Keratinocyte (primary cell): ENCODE measurements at regions not wholly inside any gene's neighbourhood (a gene's known extent, or its start where the extent isn't known, plus 50 kb on each side); places are given as distances from the start of the nearest gene placed in this dataset.

Experiments
- DNase-seq: peaks from one replicate; pipeline ENCODE4 v3.0.0-alpha.2; 2011; ENCODE audit warnings: low read depth, missing footprints, low spot score
- FAIRE-seq: peaks from 2 replicates; lab custom pipeline; 2011; peaks lifted over from hg19 to GRCh38; lab: Jason Lieb, UNC
- H2AFZ ChIP-seq: 2 replicates; pipeline ENCODE4 v1.6.0; 2012; ENCODE audit warnings: low read length, control low read depth, inconsistent platforms; ENCODE audit not compliant: control insufficient read depth
- H3K27ac ChIP-seq: 2 replicates; pipeline ENCODE4 v1.5.1; 2011; ENCODE audit warnings: low read length; ENCODE audit not compliant: control insufficient read depth, insufficient read depth
- H3K27me3 ChIP-seq: 3 replicates; pipeline ENCODE4 v1.6.0; 2011; ENCODE audit warnings: low read length; ENCODE audit not compliant: control insufficient read depth, insufficient read depth; ENCODE audit errors: extremely low read depth
- H3K36me3 ChIP-seq, 2 experiments: 2 replicates in 1 of 2; 3 replicates in 1 of 2; pipeline ENCODE4 v1.5.1; 2011; ENCODE audit warnings: low read length in 2 of 2, mild to moderate bottlenecking in 1 of 2; ENCODE audit not compliant: control insufficient read depth in 2 of 2, insufficient read depth in 2 of 2; ENCODE audit errors: extremely low read depth in 1 of 2
- H3K4me1 ChIP-seq: 3 replicates; pipeline ENCODE4 v1.5.1; 2011; ENCODE audit warnings: low read length; ENCODE audit not compliant: control insufficient read depth, insufficient read depth; ENCODE audit errors: extremely low read depth
- H3K4me2 ChIP-seq: 3 replicates; pipeline ENCODE4 v1.6.0; 2011; ENCODE audit warnings: low read depth, low read length; ENCODE audit not compliant: control insufficient read depth, insufficient read depth; ENCODE audit errors: extremely low read depth
- H3K4me3 ChIP-seq, 3 experiments: fragments of 200-600 bp in 1 of 3; sonication (generic) in 1 of 3; 2 replicates in 2 of 3; 3 replicates in 1 of 3; pipeline ENCODE4 v1.5.1; 2011 to 2016; ENCODE audit warnings: low read length in 3 of 3, mild to moderate bottlenecking in 3 of 3, control low read depth in 2 of 3, inconsistent platforms in 1 of 3, low read depth in 1 of 3, mixed read lengths in 1 of 3, mixed run types in 1 of 3, moderate library complexity in 1 of 3; ENCODE audit not compliant: control insufficient read depth in 2 of 3, insufficient read depth in 2 of 3; ENCODE audit errors: extremely low read depth in 1 of 3
- H3K79me2 ChIP-seq: 2 replicates; pipeline ENCODE4 v1.6.0; 2012; ENCODE audit warnings: low read length; ENCODE audit not compliant: control insufficient read depth, insufficient read depth
- H3K9ac ChIP-seq: 3 replicates; pipeline ENCODE4 v1.6.0; 2011; ENCODE audit warnings: low read length; ENCODE audit not compliant: control insufficient read depth, insufficient read depth; ENCODE audit errors: extremely low read depth
- H3K9me1 ChIP-seq: 3 replicates; pipeline ENCODE4 v1.6.0; 2011; ENCODE audit warnings: low read length; ENCODE audit not compliant: control insufficient read depth, insufficient read depth; ENCODE audit errors: extremely low read depth
- H3K9me3 ChIP-seq: 2 replicates; pipeline ENCODE4 v1.5.1; 2012; ENCODE audit warnings: low read depth, low read length; ENCODE audit not compliant: control insufficient read depth
- H4K20me1 ChIP-seq: 3 replicates; pipeline ENCODE4 v1.6.0; 2011; ENCODE audit warnings: low read length; ENCODE audit not compliant: control insufficient read depth, insufficient read depth; ENCODE audit errors: extremely low read depth
- EZH2 ChIP-seq: IDR thresholded peaks from one replicate; pipeline ENCODE4 v1.6.1; 2012; ENCODE audit warnings: inconsistent platforms, mild to moderate bottlenecking, low read length, moderate library complexity
- dilution Hi-C: fragments of 300-500 bp; cut with MboI; formaldehyde crosslinking; loops from one replicate; pipeline ENCODE4 v1.7.0; 2020; ENCODE audit warnings: low sequenced_read_pairs; ENCODE audit not compliant: extremely low pct_ligation_motif_present
- TF ChIP-seq, protein P1 (sequence below), 3 experiments: IDR thresholded peaks in 1 of 3; conservative IDR thresholded peaks in 1 of 3; optimal IDR thresholded peaks in 1 of 3; 2 replicates in 2 of 3; 3 replicates in 1 of 3; pipeline versions ENCODE3 to v1.5.1; 2011; ENCODE audit warnings: low read length in 3 of 3, mild to moderate bottlenecking in 3 of 3, moderate library complexity in 2 of 3, control low read depth in 1 of 3, inconsistent platforms in 1 of 3; ENCODE audit not compliant: insufficient read depth in 2 of 3; ENCODE audit errors: extremely low read depth in 1 of 3

DNA sequence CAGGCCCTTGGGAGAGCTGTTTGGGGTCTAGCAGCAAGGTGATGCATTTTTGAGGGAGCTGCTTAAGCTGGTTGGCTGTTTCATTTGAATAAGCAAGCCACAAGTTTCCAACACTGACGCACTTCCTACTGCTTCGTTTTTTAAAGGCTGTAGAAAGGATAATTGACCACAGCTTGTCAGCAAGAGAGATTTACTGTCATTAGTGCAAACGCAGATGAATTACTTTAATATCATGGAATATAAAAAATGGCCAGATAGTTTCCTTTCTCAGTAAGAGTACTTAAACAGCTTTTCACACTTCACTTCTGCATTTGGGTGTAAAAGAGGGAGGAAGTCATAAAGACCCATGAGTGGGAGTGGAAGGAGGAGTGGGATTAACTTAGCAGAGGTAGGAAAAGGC, 61.5 kb downstream of the FZD1 start:
- FAIRE-seq = no peak
- Histone ChIP-seq H3K4me2 (no peak overlapping the region), H3K9ac (no peak overlapping the region), H2AFZ (no peak overlapping the region), H4K20me1 (no peaks in the 10 kb centered on the region), H3K4me3 (no peak overlapping the region), H3K9me3 (no peaks in the 10 kb centered on the region), H3K27me3 (no peaks in the 10 kb centered on the region), H3K4me1 (no peaks in the 10 kb centered on the region), H3K79me2 (no peaks in the 10 kb centered on the region), H3K36me3 (no peaks in the 10 kb centered on the region), H3K9me1 (no peaks in the 10 kb centered on the region), H3K27ac (no peak overlapping the region)
- DNase-seq = no peak
- dilution Hi-C loops = no loop called here
- TF ChIP-seq EZH2 = no peak
- TF ChIP-seq, protein P1, sequence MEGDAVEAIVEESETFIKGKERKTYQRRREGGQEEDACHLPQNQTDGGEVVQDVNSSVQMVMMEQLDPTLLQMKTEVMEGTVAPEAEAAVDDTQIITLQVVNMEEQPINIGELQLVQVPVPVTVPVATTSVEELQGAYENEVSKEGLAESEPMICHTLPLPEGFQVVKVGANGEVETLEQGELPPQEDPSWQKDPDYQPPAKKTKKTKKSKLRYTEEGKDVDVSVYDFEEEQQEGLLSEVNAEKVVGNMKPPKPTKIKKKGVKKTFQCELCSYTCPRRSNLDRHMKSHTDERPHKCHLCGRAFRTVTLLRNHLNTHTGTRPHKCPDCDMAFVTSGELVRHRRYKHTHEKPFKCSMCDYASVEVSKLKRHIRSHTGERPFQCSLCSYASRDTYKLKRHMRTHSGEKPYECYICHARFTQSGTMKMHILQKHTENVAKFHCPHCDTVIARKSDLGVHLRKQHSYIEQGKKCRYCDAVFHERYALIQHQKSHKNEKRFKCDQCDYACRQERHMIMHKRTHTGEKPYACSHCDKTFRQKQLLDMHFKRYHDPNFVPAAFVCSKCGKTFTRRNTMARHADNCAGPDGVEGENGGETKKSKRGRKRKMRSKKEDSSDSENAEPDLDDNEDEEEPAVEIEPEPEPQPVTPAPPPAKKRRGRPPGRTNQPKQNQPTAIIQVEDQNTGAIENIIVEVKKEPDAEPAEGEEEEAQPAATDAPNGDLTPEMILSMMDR (optimal IDR thresholded peaks at IDR 0.05 in 1 of 3, IDR thresholded peaks at IDR 0.05 in 1 of 3, conservative IDR thresholded peaks at IDR 0.05 in 1 of 3; ENCODE audit: extremely low read depth in 1 of 3, insufficient read depth in 2 of 3, low read length in 3 of 3) = no peak

GRCh38 chr7:91326516-91327199, 62.4 kb downstream of the FZD1 start:
- Histone ChIP-seq H3K4me2 (no peak overlapping the region), H3K27me3 (no peaks in the 10 kb centered on the region), H3K4me3 (no peak overlapping the region), H3K27ac (no peak overlapping the region), H3K36me3 (no peaks in the 10 kb centered on the region), H3K79me2 (no peaks in the 10 kb centered on the region), H3K9ac (no peak overlapping the region), H3K9me3 (no peaks in the 10 kb centered on the region), H4K20me1 (no peaks in the 10 kb centered on the region), H3K4me1 (no peaks in the 10 kb centered on the region), H3K9me1 (no peaks in the 10 kb centered on the region), H2AFZ (no peak overlapping the region)
- FAIRE-seq = no peak
- no peak for DNase-seq
- TF ChIP-seq, protein P1 (optimal IDR thresholded peaks at IDR 0.05 in 1 of 3, IDR thresholded peaks at IDR 0.05 in 1 of 3, conservative IDR thresholded peaks at IDR 0.05 in 1 of 3; ENCODE audit: extremely low read depth in 1 of 3, insufficient read depth in 2 of 3, low read length in 3 of 3) = no peak
- TF ChIP-seq EZH2 = no peak
- dilution Hi-C loops = no loop called here
